ENCODE measurements at regions not wholly inside any gene's neighbourhood (a gene's known extent, or its start where the extent isn't known, plus 50 kb on each side); places are given as distances from the start of the nearest gene placed in this dataset.
A peak's percentile ranks its signal among the peaks of the same experiment; 100 is the strongest.
"Not testable (repeated sequence)": the region's sequence is repeated elsewhere in the genome, so short reads cannot be mapped to it uniquely, and the experiment has no call there.

GRCh38 chr4:62500296-62500695, 1300.2 kb downstream of the ADGRL3 start:
- Mint-ChIP-seq H3K4me1 (no peaks in the 10 kb centered on the region), H3K27me3 (no peaks in the 10 kb centered on the region), H3K4me3 (no peak overlapping the region), H3K27ac (no peak overlapping the region), H3K36me3 (peaks cover 1% of the 10 kb centered on the region), H3K9me3 (peaks cover 0 to 14% (median 1%) of the 10 kb centered on the region in 3 donors)

GRCh38 chr4:62495032-62495431, 1294.9 kb downstream of the ADGRL3 start:
- H3K36me3 Mint-ChIP-seq, result no peaks in the 10 kb centered on the region
- H3K27me3 Mint-ChIP-seq, result no peaks in the 10 kb centered on the region

GRCh38 chr4:62491756-62492155, 1291.6 kb downstream of the ADGRL3 start:
- H3K9me3 Mint-ChIP-seq, H3K4me3 Mint-ChIP-seq, H3K27me3 Mint-ChIP-seq, H3K27ac Mint-ChIP-seq, H3K36me3 Mint-ChIP-seq, H3K4me1 Mint-ChIP-seq: not testable (repeated sequence)

More at GRCh38 chr4:62495032-62495431, 1294.9 kb downstream of the ADGRL3 start:
- Mint-ChIP-seq H3K27ac (no peak overlapping the region), H3K4me3 (no peak overlapping the region), H3K4me1 (no peaks in the 10 kb centered on the region), H3K9me3 (peaks cover 0 to 14% (median 4%) of the 10 kb centered on the region in 3 donors)

GRCh38 chr4:62490635-62491034, 1290.5 kb downstream of the ADGRL3 start:
- H3K4me3 Mint-ChIP-seq, result no peak overlapping the region
- H3K27ac Mint-ChIP-seq, result no peak overlapping the region
- no peaks in the 10 kb centered on the region for H3K36me3 Mint-ChIP-seq
- no peaks in the 10 kb centered on the region for H3K4me1 Mint-ChIP-seq
- peaks cover 0 to 5% (median 0%) of the 10 kb centered on the region in 3 donors for H3K9me3 Mint-ChIP-seq
- no peaks in the 10 kb centered on the region for H3K27me3 Mint-ChIP-seq

GRCh38 chr4:62487016-62487415, 1286.9 kb downstream of the ADGRL3 start:
- Mint-ChIP-seq H3K27me3 (no peaks in the 10 kb centered on the region), H3K27ac (no peak overlapping the region), H3K4me3 (no peak overlapping the region), H3K36me3 (no peaks in the 10 kb centered on the region), H3K9me3 (peaks cover 0 to 7% (median 5%) of the 10 kb centered on the region in 3 donors), H3K4me1 (no peaks in the 10 kb centered on the region)

GRCh38 chr4:62484357-62484756, 1284.2 kb downstream of the ADGRL3 start:
- Mint-ChIP-seq H3K36me3 (no peaks in the 10 kb centered on the region), H3K4me1 (no peaks in the 10 kb centered on the region), H3K4me3 (no peak overlapping the region), H3K9me3 (peaks cover 0 to 7% (median 2%) of the 10 kb centered on the region in 3 donors), H3K27me3 (no peaks in the 10 kb centered on the region), H3K27ac (no peak overlapping the region)

- H3K36me3 Mint-ChIP-seq, result no peaks in the 10 kb centered on the region
- no peaks in the 10 kb centered on the region for H3K27me3 Mint-ChIP-seq
- peaks cover 0 to 7% (median 2%) of the 10 kb centered on the region in 3 donors for H3K9me3 Mint-ChIP-seq
- no peaks in the 10 kb centered on the region for H3K4me1 Mint-ChIP-seq
- no peak overlapping the region for H3K4me3 Mint-ChIP-seq
- H3K27ac Mint-ChIP-seq, result no peak overlapping the region
Observed at GRCh38 chr4:62482355-62482754, 1282.2 kb downstream of the ADGRL3 start.

- Mint-ChIP-seq H3K27ac (no peak overlapping the region), H3K4me1 (peaks cover 0 to 1% (median 0%) of the 10 kb centered on the region in 3 donors), H3K9me3 (peaks cover 3 to 4% (median 4%) of the 10 kb centered on the region in 3 donors), H3K4me3 (peak overlapping the region in 1 of 4 donors; percentile 27), H3K36me3 (no peaks in the 10 kb centered on the region), H3K27me3 (no peaks in the 10 kb centered on the region)
Observed at GRCh38 chr4:62475596-62475995, 1275.5 kb downstream of the ADGRL3 start.

GRCh38 chr4:62474802-62475201, 1274.7 kb downstream of the ADGRL3 start:
- H3K4me3 Mint-ChIP-seq, result no peak overlapping the region
- peaks cover 0 to 1% (median 0%) of the 10 kb centered on the region in 3 donors for H3K4me1 Mint-ChIP-seq
- H3K27me3 Mint-ChIP-seq, result no peaks in the 10 kb centered on the region
- peaks cover 3 to 4% (median 4%) of the 10 kb centered on the region in 3 donors for H3K9me3 Mint-ChIP-seq
- no peaks in the 10 kb centered on the region for H3K36me3 Mint-ChIP-seq
- no peak overlapping the region for H3K27ac Mint-ChIP-seq

- Mint-ChIP-seq H3K36me3 (no peaks in the 10 kb centered on the region), H3K4me3 (no peak overlapping the region), H3K27me3 (no peaks in the 10 kb centered on the region), H3K9me3 (peaks cover 2 to 13% (median 3%) of the 10 kb centered on the region in 3 donors), H3K4me1 (no peaks in the 10 kb centered on the region), H3K27ac (peak overlapping the region in 1 of 3 donors; percentile 59)
Observed at GRCh38 chr4:62471021-62471420, 1270.9 kb downstream of the ADGRL3 start.

GRCh38 chr4:62470421-62470983, 1270.4 kb downstream of the ADGRL3 start:
- Mint-ChIP-seq H3K27me3 (no peaks in the 10 kb centered on the region), H3K27ac (no peak overlapping the region), H3K4me1 (no peaks in the 10 kb centered on the region), H3K9me3 (peaks cover 2 to 13% (median 3%) of the 10 kb centered on the region in 3 donors), H3K36me3 (no peaks in the 10 kb centered on the region), H3K4me3 (no peak overlapping the region)

- H3K9me3 Mint-ChIP-seq, result peaks cover 2 to 13% (median 3%) of the 10 kb centered on the region in 3 donors
- H3K36me3 Mint-ChIP-seq, result no peaks in the 10 kb centered on the region
- H3K27ac Mint-ChIP-seq, result no peak overlapping the region
Observed at GRCh38 chr4:62470020-62470419, 1269.9 kb downstream of the ADGRL3 start.

GRCh38 chr4:62461961-62462360, 1261.8 kb downstream of the ADGRL3 start:
- Mint-ChIP-seq H3K36me3 (no peaks in the 10 kb centered on the region), H3K27me3 (no peaks in the 10 kb centered on the region), H3K9me3 (peaks cover 0 to 21% (median 0%) of the 10 kb centered on the region in 3 donors), H3K4me3 (no peak overlapping the region), H3K27ac (no peak overlapping the region), H3K4me1 (no peaks in the 10 kb centered on the region)

More at GRCh38 chr4:62470020-62470419, 1269.9 kb downstream of the ADGRL3 start:
- no peaks in the 10 kb centered on the region for H3K4me1 Mint-ChIP-seq
- no peaks in the 10 kb centered on the region for H3K27me3 Mint-ChIP-seq
- H3K4me3 Mint-ChIP-seq, result no peak overlapping the region

GRCh38 chr4:62460329-62460728, 1260.2 kb downstream of the ADGRL3 start:
- Mint-ChIP-seq H3K27ac (no peak overlapping the region), H3K9me3 (peaks cover 0 to 17% (median 0%) of the 10 kb centered on the region in 3 donors), H3K27me3 (no peaks in the 10 kb centered on the region), H3K4me1 (no peaks in the 10 kb centered on the region), H3K4me3 (no peak overlapping the region), H3K36me3 (peaks cover 2% of the 10 kb centered on the region)

- no peaks in the 10 kb centered on the region for H3K4me1 Mint-ChIP-seq
- H3K4me3 Mint-ChIP-seq, result no peak overlapping the region
- H3K27ac Mint-ChIP-seq, result no peak overlapping the region
- peaks cover 0 to 17% (median 0%) of the 10 kb centered on the region in 3 donors for H3K9me3 Mint-ChIP-seq
- H3K36me3 Mint-ChIP-seq, result peaks cover 3% of the 10 kb centered on the region
- H3K27me3 Mint-ChIP-seq, result no peaks in the 10 kb centered on the region
Observed at GRCh38 chr4:62457356-62457755, 1257.2 kb downstream of the ADGRL3 start.

- no peak overlapping the region for H3K27ac Mint-ChIP-seq
- peaks cover 0 to 17% (median 0%) of the 10 kb centered on the region in 3 donors for H3K9me3 Mint-ChIP-seq
- H3K4me1 Mint-ChIP-seq, result no peaks in the 10 kb centered on the region
- H3K27me3 Mint-ChIP-seq, result no peaks in the 10 kb centered on the region
- peaks cover 3% of the 10 kb centered on the region for H3K36me3 Mint-ChIP-seq
- no peak overlapping the region for H3K4me3 Mint-ChIP-seq
Observed at GRCh38 chr4:62455871-62456270, 1255.7 kb downstream of the ADGRL3 start.
